CMK (cell line): ENCODE measurements at regions not wholly inside any gene's neighbourhood (a gene's known extent, or its start where the extent isn't known, plus 50 kb on each side); places are given as distances from the start of the nearest gene placed in this dataset.
"Not testable (repeated sequence)": the region's sequence is repeated elsewhere in the genome, so short reads cannot be mapped to it uniquely, and the experiment has no call there.

Experiments used
- DNase-seq: peaks from one replicate; pipeline ENCODE4 v3.0.0-alpha.2; 2010; ENCODE audit warnings: low read depth

GRCh38 chr4:34861666-34862065, 1382.6 kb downstream of the ARAP2 start:
- no peak for DNase-seq

GRCh38 chr4:34878961-34879360, 1365.4 kb downstream of the ARAP2 start:
- DNase-seq: no peak

- DNase-seq: no peak
These were observed 1364.1 kb downstream of the ARAP2 start for GRCh38 chr4:34880246-34880645.

- DNase-seq: no peak
These were observed 1352.4 kb downstream of the ARAP2 start for GRCh38 chr4:34891892-34892291.

DNA sequence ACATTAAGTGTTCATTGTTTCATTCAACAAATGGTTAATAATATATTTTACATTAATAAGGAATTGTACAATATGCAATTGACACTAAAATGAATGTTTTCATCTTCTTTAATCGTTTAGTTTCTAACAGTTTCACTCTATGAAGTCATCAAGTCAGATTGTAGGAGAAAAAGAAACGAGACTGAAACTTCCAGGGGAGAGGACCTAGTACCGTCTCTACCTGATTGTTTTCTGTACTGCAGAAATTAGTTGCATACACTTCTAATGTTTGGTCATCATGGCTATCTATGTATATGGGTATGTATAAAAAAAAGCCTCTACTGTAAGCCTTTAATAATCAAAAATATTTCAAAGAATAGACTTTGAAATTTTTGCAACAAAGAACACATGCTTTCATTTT, 1350.9 kb downstream of the ARAP2 start:
- no peak for DNase-seq

- DNase-seq: no peak
These were observed 1324.3 kb downstream of the ARAP2 start for GRCh38 chr4:34920032-34920431.

DNA sequence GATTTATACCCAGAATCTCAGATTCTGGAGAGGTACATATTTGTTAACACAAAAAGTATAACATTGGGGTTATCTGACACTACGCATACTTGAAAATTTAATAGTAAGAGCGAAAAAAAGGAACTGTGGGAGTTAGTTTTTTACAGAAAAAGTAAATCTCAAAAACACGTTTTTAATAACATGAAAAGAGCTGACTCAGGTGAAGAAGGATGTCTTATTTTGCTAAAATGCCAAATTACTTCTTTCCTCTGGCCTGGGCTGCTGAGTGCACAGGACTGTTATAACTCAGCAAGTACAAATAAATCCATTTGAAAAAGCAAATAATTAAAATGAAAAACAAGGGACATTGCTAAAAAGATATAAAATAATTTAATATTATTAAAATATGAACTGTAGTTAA, 1322.9 kb downstream of the ARAP2 start:
- DNase-seq: no peak

DNA sequence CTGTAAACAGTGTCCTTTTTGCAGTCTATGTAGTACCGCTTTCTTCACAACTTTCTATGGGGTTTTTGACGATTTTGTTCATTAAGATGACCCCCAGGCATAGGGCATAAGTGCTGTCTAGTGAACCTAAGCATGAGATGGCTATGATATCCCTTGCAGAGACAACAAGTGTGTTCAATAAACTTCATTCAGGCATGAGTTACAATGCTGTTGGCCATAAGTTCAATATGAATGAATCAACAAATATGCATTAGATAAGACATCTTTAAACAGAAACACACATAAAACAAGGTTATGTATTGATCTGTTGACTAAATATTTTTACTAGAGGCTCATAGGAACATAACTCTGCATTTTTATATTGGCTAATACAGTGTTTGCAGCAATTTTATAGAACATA, 1322.0 kb downstream of the ARAP2 start:
- no peak for DNase-seq

DNA sequence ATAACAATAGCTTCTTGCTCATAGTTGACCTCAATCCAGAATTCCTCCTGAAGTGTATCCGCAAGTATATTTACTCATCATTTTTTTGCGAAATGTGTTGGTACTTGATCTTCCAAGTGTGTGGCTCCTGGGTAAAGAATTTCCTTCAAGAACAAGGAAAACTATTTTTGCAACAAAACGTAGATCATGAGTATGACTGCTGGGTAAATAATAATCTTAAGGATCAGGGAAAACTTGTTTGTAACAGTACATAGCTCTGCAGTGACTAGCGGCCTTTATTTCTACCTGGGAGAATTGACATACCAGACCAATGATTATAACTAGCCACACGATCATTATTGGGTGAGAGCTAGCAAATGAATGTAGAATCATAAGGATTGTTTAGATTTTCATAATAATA, 1311.7 kb downstream of the ARAP2 start:
- no peak for DNase-seq

- no peak for DNase-seq
These were observed 1308.6 kb downstream of the ARAP2 start for GRCh38 chr4:34935739-34936138.

DNA sequence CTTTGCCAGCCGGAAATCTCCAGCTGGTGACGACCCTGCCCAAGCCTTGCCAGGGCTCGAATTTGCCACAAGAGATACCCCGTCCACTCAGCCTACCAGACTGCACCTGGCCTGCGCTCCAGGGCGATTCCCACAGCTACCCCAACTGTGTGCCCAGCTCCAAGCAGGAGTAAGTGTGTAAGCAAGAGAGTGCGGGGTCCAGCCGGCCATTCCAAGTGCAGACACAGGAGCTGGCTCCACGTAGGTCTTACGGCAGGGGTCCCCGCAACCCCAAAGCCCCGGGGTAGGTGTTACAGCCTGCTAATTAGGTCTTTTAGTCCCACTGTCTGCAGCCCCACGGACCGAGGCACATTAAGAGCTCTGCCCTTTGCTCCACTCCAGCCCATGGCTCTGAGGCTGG, 1305.2 kb downstream of the ARAP2 start:
- DNase-seq: no peak

DNA sequence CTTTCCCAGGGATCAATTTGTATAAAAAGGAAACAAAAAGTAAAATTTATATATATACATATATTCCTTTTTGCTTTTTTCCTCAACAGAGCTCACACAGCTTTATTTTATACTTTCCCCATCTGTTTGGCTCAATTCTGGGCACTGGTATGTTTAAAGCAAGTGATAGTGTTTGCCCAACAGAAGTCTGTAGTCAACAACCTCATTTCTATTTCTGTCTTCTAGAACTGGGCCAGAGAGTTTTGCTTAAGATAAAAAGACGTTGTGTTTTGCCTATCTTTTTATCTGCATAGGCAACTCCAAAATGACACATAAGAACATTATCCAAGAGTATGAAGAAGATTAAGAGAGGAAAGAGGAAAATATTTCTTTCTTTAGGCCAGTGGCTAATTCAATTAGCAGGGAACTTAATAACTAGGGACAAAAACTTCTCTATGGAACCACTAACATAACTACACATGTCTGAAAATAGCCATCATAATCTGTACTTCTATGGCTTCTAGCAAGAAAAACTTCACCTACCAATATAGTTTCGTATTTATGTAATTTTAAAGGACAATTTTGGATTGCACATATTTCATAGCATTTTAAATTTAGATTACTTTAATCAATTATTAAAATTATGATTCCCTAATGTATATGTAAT, 1300.5 kb downstream of the ARAP2 start:
- DNase-seq: no peak

GRCh38 chr4:34950926-34951325, 1293.4 kb downstream of the ARAP2 start:
- no peak for DNase-seq

GRCh38 chr4:34953145-34953799, 1291.0 kb downstream of the ARAP2 start:
- DNase-seq: no peak

- DNase-seq: no peak
These were observed 1279.7 kb downstream of the ARAP2 start for GRCh38 chr4:34964613-34965012.

DNA sequence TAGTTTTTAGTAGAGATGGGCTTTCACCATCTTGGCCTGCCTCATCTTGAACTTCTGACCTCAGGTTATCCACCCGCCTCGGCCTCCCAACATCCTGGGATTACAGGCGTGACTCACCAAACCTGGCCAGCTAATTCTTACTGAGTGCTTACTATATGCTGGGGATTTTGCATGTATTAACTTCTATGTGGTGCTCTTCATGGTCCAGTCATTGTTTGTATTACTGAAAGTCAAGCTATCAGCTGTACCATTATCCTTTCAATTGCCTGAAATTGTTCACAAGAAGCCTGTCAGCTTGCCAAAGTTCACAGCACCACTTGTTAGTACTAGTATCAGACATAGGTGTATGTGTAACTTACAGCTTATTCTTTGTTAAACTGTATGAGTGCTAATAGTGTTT, 1272.1 kb downstream of the ARAP2 start:
- no peak for DNase-seq

GRCh38 chr4:34973650-34974312, 1270.5 kb downstream of the ARAP2 start:
- DNase-seq: no peak

GRCh38 chr4:34974313-34974680, 1270.0 kb downstream of the ARAP2 start:
- no peak for DNase-seq

- not testable (repeated sequence) for DNase-seq
These were observed 1223.1 kb downstream of the ARAP2 start for GRCh38 chr4:35021222-35021621.

GRCh38 chr4:35025152-35025834, 1219.0 kb downstream of the ARAP2 start:
- DNase-seq: no peak

DNA sequence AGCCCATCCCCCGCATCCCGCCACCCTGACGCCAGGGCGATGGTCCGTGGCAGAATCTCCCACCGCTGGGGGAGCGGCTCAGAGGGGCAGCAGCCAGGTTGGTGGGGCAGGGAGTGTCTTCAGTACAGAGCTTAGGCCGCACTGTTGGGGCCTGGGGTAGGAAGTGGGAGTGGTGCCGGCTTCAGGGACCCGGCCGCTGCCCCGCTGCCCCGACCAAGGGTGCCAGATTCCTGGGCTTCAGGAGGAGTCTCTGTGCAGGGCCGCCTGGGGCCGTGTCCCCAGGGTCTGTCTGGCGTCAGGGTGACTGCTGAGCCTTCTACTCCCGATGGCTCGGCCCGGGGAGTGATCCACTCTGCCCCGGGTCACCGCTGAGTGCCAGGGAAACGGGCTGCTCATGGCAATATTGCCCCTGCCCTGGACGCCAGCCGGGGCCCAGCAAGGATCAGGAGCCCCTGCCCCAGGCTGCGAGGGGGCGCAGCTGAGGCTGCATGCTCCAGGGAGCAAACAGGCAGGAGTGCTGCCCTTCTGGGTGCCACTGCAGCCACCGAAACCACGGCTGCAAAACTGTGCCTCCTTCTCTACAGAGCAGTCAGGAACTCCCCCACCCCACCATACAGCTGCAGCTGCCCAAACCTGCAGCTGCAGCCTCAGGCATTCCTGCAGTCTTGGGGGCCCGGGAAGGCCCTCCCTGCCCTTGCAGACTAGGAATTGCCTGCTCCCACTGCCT, 1206.1 kb downstream of the ARAP2 start:
- DNase-seq: no peak

DNA sequence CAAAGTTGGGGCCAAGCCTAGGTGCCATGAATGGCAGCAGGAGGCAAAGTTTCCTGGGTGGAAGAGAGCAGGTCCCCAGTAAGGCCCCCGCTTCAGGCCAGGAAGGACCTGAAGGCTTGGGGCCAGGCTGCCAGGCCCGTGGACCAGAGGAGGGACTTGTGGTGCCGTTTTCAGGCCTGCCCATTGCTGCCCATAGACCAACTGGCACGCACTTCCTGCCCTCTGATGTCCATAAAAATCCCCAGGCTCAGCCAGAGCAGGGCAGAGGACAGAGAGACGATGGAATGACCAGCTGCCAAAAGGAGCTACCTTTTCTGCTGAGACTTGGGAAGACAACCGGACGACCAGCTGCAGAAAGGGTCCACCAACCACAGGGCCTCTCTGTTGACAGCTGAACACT, 1205.5 kb downstream of the ARAP2 start:
- no peak for DNase-seq
